Uterus (tissue), 3 donors: ENCODE measurements at regions not wholly inside any gene's neighbourhood (a gene's known extent, or its start where the extent isn't known, plus 50 kb on each side); places are given as distances from the start of the nearest gene placed in this dataset.

Experiments used
- DNase-seq, 2 donors: peaks; one replicate each; pipeline ENCODE4 v3.0.0-alpha.2; 2019 to 2020
- H3K27ac ChIP-seq, 2 donors: fragments of 200-600 bp; sonication (generic); 1 replicate in 1 of 2; 2 replicates in 1 of 2; pipeline ENCODE4 v1.5.1; 2016 to 2018
- H3K27me3 ChIP-seq, 2 donors: fragments of 200-600 bp; sonication (generic); one replicate each; pipeline ENCODE4 v1.5.1; 2018 to 2019; ENCODE audit warnings: control low read depth in 1 of 2
- H3K36me3 ChIP-seq, 2 donors: fragments of 200-600 bp; sonication (generic); one replicate each; pipeline ENCODE4 v1.5.1; 2019; ENCODE audit warnings: control low read depth in 1 of 2
- H3K4me1 ChIP-seq, 2 donors: fragments of 200-600 bp; sonication (generic); one replicate each; pipeline ENCODE4 v1.5.1; 2018 to 2019; ENCODE audit warnings: control low read depth in 1 of 2
- H3K4me3 ChIP-seq, 2 donors: fragments of 200-600 bp; sonication (generic); 1 replicate in 1 of 2; 2 replicates in 1 of 2; pipeline ENCODE4 v1.5.1; 2018 to 2019; ENCODE audit warnings: mild to moderate bottlenecking in 1 of 2
- H3K9me3 ChIP-seq, 2 donors: fragments of 200-600 bp; sonication (generic); one replicate each; pipeline ENCODE4 v1.5.1; 2019; ENCODE audit warnings: control low read depth in 1 of 2
- POLR2A ChIP-seq, 2 donors: fragments of 450-650 bp; IDR thresholded peaks; one replicate each; pipeline ENCODE4 v1.6.1; 2016; ENCODE audit warnings: antibody characterized with exemption in 2 of 2, mild to moderate bottlenecking in 1 of 2, moderate library complexity in 1 of 2
- intact Hi-C: fragments of 100-400 bp; cut with DNase I; formaldehyde crosslinking; loops from one replicate; pipeline ENCODE4 v1.15.1; 2023; ENCODE audit warnings: low total_unique reads
- TF ChIP-seq, protein P1 (sequence below), 4 experiments: fragments of 200-600 bp in 2 of 4; fragments of 450-650 bp in 2 of 4; sonication (generic) in 2 of 4; IDR thresholded peaks; one replicate each; pipeline ENCODE4 v1.5.1; 2016 to 2019; ENCODE audit warnings: antibody characterized with exemption in 4 of 4, mild to moderate bottlenecking in 2 of 4, moderate library complexity in 1 of 4
- donor health status: DM: yes; HTN: yes; CAD: no.

DNA sequence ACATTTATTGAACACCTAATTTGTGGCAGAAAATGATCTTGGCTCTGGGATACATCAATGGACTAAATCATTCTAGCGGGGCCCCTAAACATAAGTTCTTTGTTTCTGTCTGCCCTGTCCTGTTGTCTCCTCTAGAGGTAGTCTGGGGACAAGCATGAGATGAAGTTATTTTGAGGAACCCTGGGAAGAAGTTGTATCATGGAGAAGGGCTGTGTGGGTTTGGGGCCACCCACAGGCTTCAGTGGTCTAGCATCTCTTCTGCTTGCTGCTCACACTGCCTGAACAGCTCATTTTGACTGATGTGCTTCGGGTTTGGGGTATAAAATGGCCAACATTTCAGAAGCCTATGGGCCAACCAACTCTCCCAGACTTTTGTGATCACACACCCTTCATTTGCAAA is 50.3 kb upstream of the OSBPL11 start:
- no peak for TF ChIP-seq POLR2A (IDR thresholded peaks at IDR 0.05)
- TF ChIP-seq, protein P1, sequence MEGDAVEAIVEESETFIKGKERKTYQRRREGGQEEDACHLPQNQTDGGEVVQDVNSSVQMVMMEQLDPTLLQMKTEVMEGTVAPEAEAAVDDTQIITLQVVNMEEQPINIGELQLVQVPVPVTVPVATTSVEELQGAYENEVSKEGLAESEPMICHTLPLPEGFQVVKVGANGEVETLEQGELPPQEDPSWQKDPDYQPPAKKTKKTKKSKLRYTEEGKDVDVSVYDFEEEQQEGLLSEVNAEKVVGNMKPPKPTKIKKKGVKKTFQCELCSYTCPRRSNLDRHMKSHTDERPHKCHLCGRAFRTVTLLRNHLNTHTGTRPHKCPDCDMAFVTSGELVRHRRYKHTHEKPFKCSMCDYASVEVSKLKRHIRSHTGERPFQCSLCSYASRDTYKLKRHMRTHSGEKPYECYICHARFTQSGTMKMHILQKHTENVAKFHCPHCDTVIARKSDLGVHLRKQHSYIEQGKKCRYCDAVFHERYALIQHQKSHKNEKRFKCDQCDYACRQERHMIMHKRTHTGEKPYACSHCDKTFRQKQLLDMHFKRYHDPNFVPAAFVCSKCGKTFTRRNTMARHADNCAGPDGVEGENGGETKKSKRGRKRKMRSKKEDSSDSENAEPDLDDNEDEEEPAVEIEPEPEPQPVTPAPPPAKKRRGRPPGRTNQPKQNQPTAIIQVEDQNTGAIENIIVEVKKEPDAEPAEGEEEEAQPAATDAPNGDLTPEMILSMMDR (IDR thresholded peaks at IDR 0.05) = no peak
- Histone ChIP-seq H3K9me3 (no peaks in the 10 kb centered on the region), H3K4me3 (no peak overlapping the region), H3K27ac (no peak overlapping the region), H3K27me3 (no peaks in the 10 kb centered on the region), H3K36me3 (no peaks in the 10 kb centered on the region), H3K4me1 (no peaks in the 10 kb centered on the region)
- no peak for DNase-seq
- intact Hi-C loops = no loop called here

DNA sequence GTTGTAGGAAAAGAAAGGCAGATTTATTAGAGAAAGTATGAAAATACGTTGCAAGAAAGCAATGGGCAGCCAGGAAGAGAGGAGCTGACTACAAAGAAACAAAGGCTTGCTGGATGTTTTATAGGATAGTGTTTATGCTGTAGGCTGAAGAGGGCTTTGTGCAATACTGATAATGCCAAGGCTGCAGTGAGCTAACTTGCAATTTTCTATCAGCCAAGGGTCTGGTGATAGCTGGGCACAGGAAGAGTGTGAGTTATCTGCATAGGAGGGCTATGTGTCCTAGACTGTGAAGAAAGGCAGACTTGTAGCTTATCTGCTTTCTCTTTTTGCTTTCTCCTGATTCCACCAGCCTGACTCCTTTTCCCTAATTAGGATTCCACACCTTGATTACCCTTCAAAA is 51.3 kb upstream of the OSBPL11 start:
- no peak for DNase-seq
- Histone ChIP-seq H3K4me3 (no peak overlapping the region), H3K27ac (no peak overlapping the region), H3K4me1 (no peaks in the 10 kb centered on the region), H3K36me3 (no peaks in the 10 kb centered on the region), H3K27me3 (no peaks in the 10 kb centered on the region), H3K9me3 (no peaks in the 10 kb centered on the region)
- intact Hi-C loops = no loop called here
- TF ChIP-seq, protein P1 (IDR thresholded peaks at IDR 0.05) = no peak
- no peak for TF ChIP-seq POLR2A (IDR thresholded peaks at IDR 0.05)

DNA sequence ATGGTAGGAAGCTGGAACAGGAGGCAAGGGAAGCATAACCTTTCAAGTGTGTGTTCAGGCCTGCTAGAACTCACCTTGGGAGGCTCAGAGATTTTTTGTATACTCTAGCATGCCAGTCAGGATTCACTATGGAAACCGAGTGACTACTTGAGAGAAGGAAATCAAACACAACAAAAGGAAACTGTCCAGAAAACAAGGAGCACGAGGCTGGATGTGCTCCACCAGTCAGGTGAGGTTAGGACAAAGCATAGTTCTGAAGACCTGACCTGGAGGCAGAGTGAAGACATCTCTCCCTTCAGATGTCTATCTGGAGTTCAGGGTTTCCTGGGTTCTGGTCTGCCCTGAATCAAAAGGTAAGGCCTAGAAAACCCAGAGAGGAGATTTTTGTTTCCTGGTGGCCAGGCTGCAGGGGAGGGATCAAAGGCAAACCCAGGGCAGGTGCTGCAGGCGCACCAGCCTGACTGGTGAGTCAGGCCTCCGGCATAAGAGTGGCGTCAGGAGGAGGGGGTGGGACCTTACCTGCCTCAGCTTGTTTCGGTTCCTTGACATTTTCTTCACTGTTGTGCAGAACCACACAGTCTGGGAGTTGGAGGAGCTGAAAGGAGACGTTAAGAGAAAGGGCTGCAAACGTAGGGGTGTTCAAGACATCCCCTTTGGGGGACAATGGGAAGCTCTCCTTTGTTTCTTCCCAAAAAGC is 52.2 kb upstream of the OSBPL11 start:
- Histone ChIP-seq H3K4me1 (no peaks in the 10 kb centered on the region), H3K4me3 (no peak overlapping the region), H3K36me3 (no peaks in the 10 kb centered on the region), H3K9me3 (no peaks in the 10 kb centered on the region), H3K27me3 (no peaks in the 10 kb centered on the region), H3K27ac (no peak overlapping the region)
- TF ChIP-seq POLR2A (IDR thresholded peaks at IDR 0.05) = no peak
- TF ChIP-seq, protein P1 (IDR thresholded peaks at IDR 0.05) = no peak
- DNase-seq = no peak
- intact Hi-C loops = no loop called here

DNA sequence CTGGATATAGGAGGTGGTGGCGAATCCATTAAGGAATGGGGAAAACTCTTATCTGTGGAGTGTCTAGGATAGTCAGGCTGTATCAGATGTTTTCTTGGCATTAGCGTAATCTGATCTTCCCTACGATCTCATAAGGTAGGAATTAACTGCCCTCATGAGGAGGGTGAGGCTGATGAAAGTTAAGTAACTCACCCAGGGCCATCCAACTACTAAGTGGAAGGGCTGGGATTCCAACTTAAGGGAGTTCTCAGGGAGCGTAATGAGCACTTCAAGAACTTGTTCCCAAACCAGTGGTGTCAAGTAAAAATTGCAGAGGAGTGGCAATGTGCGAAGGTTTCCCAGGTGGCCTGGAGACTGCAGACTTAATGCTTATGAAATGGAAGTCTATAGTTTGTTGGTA is 55.9 kb upstream of the OSBPL11 start:
- no peaks in the 10 kb centered on the region for H3K36me3 ChIP-seq
- DNase-seq = no peak
- no peak overlapping the region for H3K4me3 ChIP-seq
- no peak for TF ChIP-seq POLR2A (IDR thresholded peaks at IDR 0.05)
- TF ChIP-seq, protein P1 (IDR thresholded peaks at IDR 0.05) = no peak
- no peaks in the 10 kb centered on the region for H3K9me3 ChIP-seq
- H3K27me3 ChIP-seq = no peaks in the 10 kb centered on the region
- intact Hi-C loops = no loop called here
- H3K4me1 ChIP-seq = no peaks in the 10 kb centered on the region
- H3K27ac ChIP-seq = no peak overlapping the region

DNA sequence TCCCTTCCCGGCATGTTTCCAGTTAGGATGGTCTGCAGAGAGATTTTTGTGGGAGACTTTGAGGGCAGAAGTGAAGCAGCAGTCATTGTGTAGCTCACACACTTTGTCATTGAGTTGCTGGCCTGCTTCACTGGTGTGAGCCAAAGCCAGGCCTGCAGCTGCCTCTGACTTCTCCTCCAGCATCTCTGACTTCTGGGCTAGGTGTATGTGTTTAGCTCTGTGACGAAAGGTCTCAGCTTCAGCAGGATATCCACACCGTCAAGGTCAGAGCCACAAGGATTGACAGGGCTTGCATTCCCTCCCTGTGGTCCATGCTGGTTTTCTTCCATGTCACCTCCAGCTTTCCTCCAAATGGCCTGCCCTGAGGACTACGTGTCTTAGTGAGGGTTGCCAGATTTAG is 57.1 kb upstream of the OSBPL11 start:
- no peaks in the 10 kb centered on the region for H3K9me3 ChIP-seq
- H3K27ac ChIP-seq = no peak overlapping the region
- no peak for DNase-seq
- no peaks in the 10 kb centered on the region for H3K36me3 ChIP-seq
- H3K4me3 ChIP-seq = no peak overlapping the region
- no peaks in the 10 kb centered on the region for H3K27me3 ChIP-seq
- H3K4me1 ChIP-seq = no peaks in the 10 kb centered on the region
- TF ChIP-seq, protein P1 (IDR thresholded peaks at IDR 0.05) = no peak
- TF ChIP-seq POLR2A (IDR thresholded peaks at IDR 0.05) = no peak
- intact Hi-C loops = no loop called here
